Chondrocyte (in vitro differentiated cells): ENCODE measurements at regions not wholly inside any gene's neighbourhood (a gene's known extent, or its start where the extent isn't known, plus 50 kb on each side); places are given as distances from the start of the nearest gene placed in this dataset.

Experiments
- DNase-seq: peaks from one replicate; pipeline ENCODE4 v3.0.0; 2021; ENCODE audit warnings: mixed read lengths, low spot score
- H3K27ac Mint-ChIP-seq: one replicate; pipeline ENCODE4 v1.8.0; 2021; ENCODE audit warnings: mild to moderate bottlenecking, moderate library complexity, mixed read lengths; ENCODE audit not compliant: unreplicated experiment
- H3K27me3 Mint-ChIP-seq: 2 replicates; pipeline ENCODE4 v1.8.0; 2021; ENCODE audit warnings: low read depth, mixed read lengths
- H3K36me3 Mint-ChIP-seq: 2 replicates; pipeline ENCODE4 v1.8.0; 2021; ENCODE audit warnings: low read depth, mixed read lengths
- H3K4me1 Mint-ChIP-seq: 2 replicates; pipeline ENCODE4 v1.8.0; 2021; ENCODE audit warnings: low read depth, mild to moderate bottlenecking, mixed read lengths
- H3K4me3 Mint-ChIP-seq: one replicate; pipeline ENCODE4 v1.8.0; 2021; ENCODE audit warnings: mild to moderate bottlenecking, moderate library complexity, mixed read lengths; ENCODE audit not compliant: unreplicated experiment
- H3K9me3 Mint-ChIP-seq: 2 replicates; pipeline ENCODE4 v1.8.0; 2021; ENCODE audit warnings: low read depth, mixed read lengths
- CTCF ChIP-seq: fragments of 200-600 bp; sonication (generic); IDR thresholded peaks from 2 replicates; pipeline ENCODE4 v1.5.0; 2021; ENCODE audit warnings: antibody characterized with exemption, mild to moderate bottlenecking, moderate library complexity

GRCh38 chr12:92543359-92543758 is 159.4 kb upstream of the PLEKHG7 start:
- H3K9me3 Mint-ChIP-seq = no peaks in the 10 kb centered on the region
- no peak overlapping the region for H3K4me3 Mint-ChIP-seq

GRCh38 chr12:92541731-92542130 is 161.1 kb upstream of the PLEKHG7 start:
- DNase-seq = no peak
- Mint-ChIP-seq H3K27ac (no peak overlapping the region), H3K4me3 (no peak overlapping the region), H3K9me3 (no peaks in the 10 kb centered on the region), H3K36me3 (peaks cover 2% of the 10 kb centered on the region), H3K27me3 (no peaks in the 10 kb centered on the region), H3K4me1 (peaks cover 19% of the 10 kb centered on the region)
- no peak for TF ChIP-seq CTCF

More at GRCh38 chr12:92543359-92543758, 159.4 kb upstream of the PLEKHG7 start:
- peaks cover 19% of the 10 kb centered on the region for H3K4me1 Mint-ChIP-seq
- no peak for DNase-seq
- peaks cover 2% of the 10 kb centered on the region for H3K36me3 Mint-ChIP-seq
- no peaks in the 10 kb centered on the region for H3K27me3 Mint-ChIP-seq
- TF ChIP-seq CTCF = no peak
- H3K27ac Mint-ChIP-seq = no peak overlapping the region

GRCh38 chr12:92540782-92541423 is 161.9 kb upstream of the PLEKHG7 start:
- Mint-ChIP-seq H3K27ac (no peak overlapping the region), H3K36me3 (peaks cover 2% of the 10 kb centered on the region), H3K4me1 (peaks cover 19% of the 10 kb centered on the region), H3K4me3 (no peak overlapping the region), H3K27me3 (no peaks in the 10 kb centered on the region), H3K9me3 (no peaks in the 10 kb centered on the region)
- no peak for TF ChIP-seq CTCF
- DNase-seq = no peak

GRCh38 chr12:92539976-92540781 is 162.6 kb upstream of the PLEKHG7 start:
- Mint-ChIP-seq H3K9me3 (no peaks in the 10 kb centered on the region), H3K27me3 (no peaks in the 10 kb centered on the region), H3K27ac (no peak overlapping the region), H3K36me3 (peaks cover 2% of the 10 kb centered on the region), H3K4me1 (peaks cover 19% of the 10 kb centered on the region), H3K4me3 (no peak overlapping the region)
- no peak for DNase-seq
- TF ChIP-seq CTCF = peak; percentile 36

- H3K4me1 Mint-ChIP-seq = peaks cover 19% of the 10 kb centered on the region
- H3K27ac Mint-ChIP-seq = no peak overlapping the region
- DNase-seq = no peak
- no peaks in the 10 kb centered on the region for H3K9me3 Mint-ChIP-seq
- H3K36me3 Mint-ChIP-seq = peaks cover 2% of the 10 kb centered on the region
- no peak for TF ChIP-seq CTCF
- no peaks in the 10 kb centered on the region for H3K27me3 Mint-ChIP-seq
- no peak overlapping the region for H3K4me3 Mint-ChIP-seq
Observed at GRCh38 chr12:92539110-92539749, 163.6 kb upstream of the PLEKHG7 start.
